GM23338 (cell line): ENCODE measurements at regions not wholly inside any gene's neighbourhood (a gene's known extent, or its start where the extent isn't known, plus 50 kb on each side); places are given as distances from the start of the nearest gene placed in this dataset.

Source experiments
- CREB1 ChIP-seq: fragments of 250-450 bp; sonication (Bioruptor Pico); IDR thresholded peaks from 2 replicates; pipeline ENCODE4 v1.5.0; 2020; ENCODE audit warnings: low read depth, mild to moderate bottlenecking, moderate library complexity
- EZH2 ChIP-seq: fragments of 200-600 bp; sonication (generic); IDR thresholded peaks from one replicate; pipeline ENCODE4 v1.8.0; 2017; ENCODE audit warnings: antibody characterized with exemption, mild to moderate bottlenecking, low read depth; ENCODE audit not compliant: unreplicated experiment
- EZH2phosphoT487 ChIP-seq: fragments of 200-600 bp; sonication (generic); IDR thresholded peaks from one replicate; pipeline ENCODE4 v1.8.1; 2018; ENCODE audit warnings: antibody characterized with exemption; ENCODE audit not compliant: unreplicated experiment
- JUNB ChIP-seq: IDR thresholded peaks from one replicate; pipeline ENCODE4 v1.6.1; 2016; ENCODE audit warnings: antibody characterized with exemption; ENCODE audit not compliant: unreplicated experiment
- NANOG ChIP-seq: IDR thresholded peaks from 2 replicates; pipeline ENCODE4 v1.6.1; 2016; ENCODE audit warnings: antibody characterized with exemption, borderline replicate concordance
- STAT1 ChIP-seq: IDR thresholded peaks from one replicate; pipeline ENCODE4 v1.6.1; 2016; ENCODE audit warnings: antibody characterized with exemption; ENCODE audit not compliant: unreplicated experiment
- ZNF114 ChIP-seq: fragments of 250-450 bp; sonication (Bioruptor Pico); IDR thresholded peaks from 2 replicates; pipeline ENCODE4 v1.5.0; 2020; ENCODE audit warnings: mild to moderate bottlenecking, moderate library complexity
- TF ChIP-seq, protein P1 (sequence below): fragments of 250-450 bp; sonication (Bioruptor Pico); IDR thresholded peaks from 2 replicates; pipeline ENCODE4 v1.5.0; 2020; ENCODE audit warnings: mild to moderate bottlenecking, moderate library complexity
- TF ChIP-seq, protein P2 (sequence below): IDR thresholded peaks from one replicate; pipeline ENCODE4 v1.6.1; 2018; ENCODE audit warnings: antibody characterized with exemption; ENCODE audit not compliant: unreplicated experiment
- TF ChIP-seq, protein P3 (sequence below), 2 experiments: fragments of 200-600 bp in 1 of 2; sonication (generic) in 1 of 2; conservative IDR thresholded peaks; 2 replicates each; pipeline versions ENCODE4 v1.5.1 to v1.6.1; 2016 to 2017; ENCODE audit warnings: antibody characterized with exemption in 2 of 2, low read depth in 2 of 2, mild to moderate bottlenecking in 2 of 2, moderate library complexity in 1 of 2

DNA sequence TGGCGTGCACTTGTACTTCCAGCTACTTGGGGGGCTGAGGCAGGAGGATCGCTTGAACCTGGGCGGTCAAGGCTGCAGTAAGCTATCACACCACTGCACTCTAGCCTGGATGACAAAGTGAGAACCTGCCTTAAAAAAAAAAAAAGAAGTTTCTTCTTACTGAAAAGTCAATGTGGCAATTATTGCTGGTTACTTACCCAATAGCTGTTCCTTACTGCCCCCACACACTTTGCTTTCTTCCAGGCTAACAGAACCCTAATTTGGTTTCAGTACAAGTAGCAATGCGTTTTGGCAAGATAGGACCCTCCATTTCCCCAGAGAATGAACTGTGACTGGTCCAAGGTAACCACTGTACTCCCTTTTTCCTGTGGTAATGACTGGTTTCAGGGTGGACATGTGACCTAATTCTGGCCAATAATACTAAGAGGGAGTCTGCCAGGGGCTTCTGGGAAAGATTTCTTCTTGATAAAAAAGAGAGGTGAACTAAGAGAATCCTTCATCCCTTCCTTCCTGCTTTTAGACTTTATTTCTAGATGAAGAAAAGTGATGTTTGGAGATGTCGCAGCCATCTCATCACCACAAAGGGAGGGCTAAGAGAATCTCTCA lies 58.8 kb upstream of the MSI2 start (continued):
- TF ChIP-seq, protein P1, sequence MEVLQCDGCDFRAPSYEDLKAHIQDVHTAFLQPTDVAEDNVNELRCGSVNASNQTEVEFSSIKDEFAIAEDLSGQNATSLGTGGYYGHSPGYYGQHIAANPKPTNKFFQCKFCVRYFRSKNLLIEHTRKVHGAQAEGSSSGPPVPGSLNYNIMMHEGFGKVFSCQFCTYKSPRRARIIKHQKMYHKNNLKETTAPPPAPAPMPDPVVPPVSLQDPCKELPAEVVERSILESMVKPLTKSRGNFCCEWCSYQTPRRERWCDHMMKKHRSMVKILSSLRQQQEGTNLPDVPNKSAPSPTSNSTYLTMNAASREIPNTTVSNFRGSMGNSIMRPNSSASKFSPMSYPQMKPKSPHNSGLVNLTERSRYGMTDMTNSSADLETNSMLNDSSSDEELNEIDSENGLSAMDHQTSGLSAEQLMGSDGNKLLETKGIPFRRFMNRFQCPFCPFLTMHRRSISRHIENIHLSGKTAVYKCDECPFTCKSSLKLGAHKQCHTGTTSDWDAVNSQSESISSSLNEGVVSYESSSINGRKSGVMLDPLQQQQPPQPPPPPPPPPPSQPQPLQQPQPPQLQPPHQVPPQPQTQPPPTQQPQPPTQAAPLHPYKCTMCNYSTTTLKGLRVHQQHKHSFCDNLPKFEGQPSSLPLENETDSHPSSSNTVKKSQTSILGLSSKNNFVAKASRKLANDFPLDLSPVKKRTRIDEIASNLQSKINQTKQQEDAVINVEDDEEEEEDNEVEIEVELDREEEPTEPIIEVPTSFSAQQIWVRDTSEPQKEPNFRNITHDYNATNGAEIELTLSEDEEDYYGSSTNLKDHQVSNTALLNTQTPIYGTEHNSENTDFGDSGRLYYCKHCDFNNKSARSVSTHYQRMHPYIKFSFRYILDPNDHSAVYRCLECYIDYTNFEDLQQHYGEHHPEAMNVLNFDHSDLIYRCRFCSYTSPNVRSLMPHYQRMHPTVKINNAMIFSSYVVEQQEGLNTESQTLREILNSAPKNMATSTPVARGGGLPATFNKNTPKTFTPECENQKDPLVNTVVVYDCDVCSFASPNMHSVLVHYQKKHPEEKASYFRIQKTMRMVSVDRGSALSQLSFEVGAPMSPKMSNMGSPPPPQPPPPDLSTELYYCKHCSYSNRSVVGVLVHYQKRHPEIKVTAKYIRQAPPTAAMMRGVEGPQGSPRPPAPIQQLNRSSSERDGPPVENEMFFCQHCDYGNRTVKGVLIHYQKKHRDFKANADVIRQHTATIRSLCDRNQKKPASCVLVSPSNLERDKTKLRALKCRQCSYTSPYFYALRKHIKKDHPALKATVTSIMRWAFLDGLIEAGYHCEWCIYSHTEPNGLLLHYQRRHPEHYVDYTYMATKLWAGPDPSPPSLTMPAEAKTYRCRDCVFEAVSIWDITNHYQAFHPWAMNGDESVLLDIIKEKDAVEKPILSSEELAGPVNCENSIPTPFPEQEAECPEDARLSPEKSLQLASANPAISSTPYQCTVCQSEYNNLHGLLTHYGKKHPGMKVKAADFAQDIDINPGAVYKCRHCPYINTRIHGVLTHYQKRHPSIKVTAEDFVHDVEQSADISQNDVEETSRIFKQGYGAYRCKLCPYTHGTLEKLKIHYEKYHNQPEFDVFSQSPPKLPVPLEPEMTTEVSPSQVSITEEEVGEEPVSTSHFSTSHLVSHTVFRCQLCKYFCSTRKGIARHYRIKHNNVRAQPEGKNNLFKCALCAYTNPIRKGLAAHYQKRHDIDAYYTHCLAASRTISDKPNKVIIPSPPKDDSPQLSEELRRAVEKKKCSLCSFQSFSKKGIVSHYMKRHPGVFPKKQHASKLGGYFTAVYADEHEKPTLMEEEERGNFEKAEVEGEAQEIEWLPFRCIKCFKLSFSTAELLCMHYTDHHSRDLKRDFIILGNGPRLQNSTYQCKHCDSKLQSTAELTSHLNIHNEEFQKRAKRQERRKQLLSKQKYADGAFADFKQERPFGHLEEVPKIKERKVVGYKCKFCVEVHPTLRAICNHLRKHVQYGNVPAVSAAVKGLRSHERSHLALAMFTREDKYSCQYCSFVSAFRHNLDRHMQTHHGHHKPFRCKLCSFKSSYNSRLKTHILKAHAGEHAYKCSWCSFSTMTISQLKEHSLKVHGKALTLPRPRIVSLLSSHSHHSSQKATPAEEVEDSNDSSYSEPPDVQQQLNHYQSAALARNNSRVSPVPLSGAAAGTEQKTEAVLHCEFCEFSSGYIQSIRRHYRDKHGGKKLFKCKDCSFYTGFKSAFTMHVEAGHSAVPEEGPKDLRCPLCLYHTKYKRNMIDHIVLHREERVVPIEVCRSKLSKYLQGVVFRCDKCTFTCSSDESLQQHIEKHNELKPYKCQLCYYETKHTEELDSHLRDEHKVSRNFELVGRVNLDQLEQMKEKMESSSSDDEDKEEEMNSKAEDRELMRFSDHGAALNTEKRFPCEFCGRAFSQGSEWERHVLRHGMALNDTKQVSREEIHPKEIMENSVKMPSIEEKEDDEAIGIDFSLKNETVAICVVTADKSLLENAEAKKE, result no peak
- TF ChIP-seq, protein P2, sequence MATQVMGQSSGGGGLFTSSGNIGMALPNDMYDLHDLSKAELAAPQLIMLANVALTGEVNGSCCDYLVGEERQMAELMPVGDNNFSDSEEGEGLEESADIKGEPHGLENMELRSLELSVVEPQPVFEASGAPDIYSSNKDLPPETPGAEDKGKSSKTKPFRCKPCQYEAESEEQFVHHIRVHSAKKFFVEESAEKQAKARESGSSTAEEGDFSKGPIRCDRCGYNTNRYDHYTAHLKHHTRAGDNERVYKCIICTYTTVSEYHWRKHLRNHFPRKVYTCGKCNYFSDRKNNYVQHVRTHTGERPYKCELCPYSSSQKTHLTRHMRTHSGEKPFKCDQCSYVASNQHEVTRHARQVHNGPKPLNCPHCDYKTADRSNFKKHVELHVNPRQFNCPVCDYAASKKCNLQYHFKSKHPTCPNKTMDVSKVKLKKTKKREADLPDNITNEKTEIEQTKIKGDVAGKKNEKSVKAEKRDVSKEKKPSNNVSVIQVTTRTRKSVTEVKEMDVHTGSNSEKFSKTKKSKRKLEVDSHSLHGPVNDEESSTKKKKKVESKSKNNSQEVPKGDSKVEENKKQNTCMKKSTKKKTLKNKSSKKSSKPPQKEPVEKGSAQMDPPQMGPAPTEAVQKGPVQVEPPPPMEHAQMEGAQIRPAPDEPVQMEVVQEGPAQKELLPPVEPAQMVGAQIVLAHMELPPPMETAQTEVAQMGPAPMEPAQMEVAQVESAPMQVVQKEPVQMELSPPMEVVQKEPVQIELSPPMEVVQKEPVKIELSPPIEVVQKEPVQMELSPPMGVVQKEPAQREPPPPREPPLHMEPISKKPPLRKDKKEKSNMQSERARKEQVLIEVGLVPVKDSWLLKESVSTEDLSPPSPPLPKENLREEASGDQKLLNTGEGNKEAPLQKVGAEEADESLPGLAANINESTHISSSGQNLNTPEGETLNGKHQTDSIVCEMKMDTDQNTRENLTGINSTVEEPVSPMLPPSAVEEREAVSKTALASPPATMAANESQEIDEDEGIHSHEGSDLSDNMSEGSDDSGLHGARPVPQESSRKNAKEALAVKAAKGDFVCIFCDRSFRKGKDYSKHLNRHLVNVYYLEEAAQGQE, result no peak
- no peak for TF ChIP-seq JUNB
- no peak for TF ChIP-seq STAT1
- no peak for TF ChIP-seq ZNF114 (CRISPR knock-in tag)
- TF ChIP-seq, protein P3, sequence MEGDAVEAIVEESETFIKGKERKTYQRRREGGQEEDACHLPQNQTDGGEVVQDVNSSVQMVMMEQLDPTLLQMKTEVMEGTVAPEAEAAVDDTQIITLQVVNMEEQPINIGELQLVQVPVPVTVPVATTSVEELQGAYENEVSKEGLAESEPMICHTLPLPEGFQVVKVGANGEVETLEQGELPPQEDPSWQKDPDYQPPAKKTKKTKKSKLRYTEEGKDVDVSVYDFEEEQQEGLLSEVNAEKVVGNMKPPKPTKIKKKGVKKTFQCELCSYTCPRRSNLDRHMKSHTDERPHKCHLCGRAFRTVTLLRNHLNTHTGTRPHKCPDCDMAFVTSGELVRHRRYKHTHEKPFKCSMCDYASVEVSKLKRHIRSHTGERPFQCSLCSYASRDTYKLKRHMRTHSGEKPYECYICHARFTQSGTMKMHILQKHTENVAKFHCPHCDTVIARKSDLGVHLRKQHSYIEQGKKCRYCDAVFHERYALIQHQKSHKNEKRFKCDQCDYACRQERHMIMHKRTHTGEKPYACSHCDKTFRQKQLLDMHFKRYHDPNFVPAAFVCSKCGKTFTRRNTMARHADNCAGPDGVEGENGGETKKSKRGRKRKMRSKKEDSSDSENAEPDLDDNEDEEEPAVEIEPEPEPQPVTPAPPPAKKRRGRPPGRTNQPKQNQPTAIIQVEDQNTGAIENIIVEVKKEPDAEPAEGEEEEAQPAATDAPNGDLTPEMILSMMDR (conservative IDR thresholded peaks at IDR 0.05; ENCODE audit: low read depth in 2 of 2), result no peak
- TF ChIP-seq EZH2phosphoT487, result no peak
- TF ChIP-seq CREB1 (CRISPR knock-in tag), result no peak
- TF ChIP-seq NANOG, result no peak
- TF ChIP-seq EZH2, result no peak
